Left lobe of liver (tissue), 2 donors: ENCODE measurements at regions not wholly inside any gene's neighbourhood (a gene's known extent, or its start where the extent isn't known, plus 50 kb on each side); places are given as distances from the start of the nearest gene placed in this dataset.
"Not testable (repeated sequence)": the region's sequence is repeated elsewhere in the genome, so short reads cannot be mapped to it uniquely, and the experiment has no call there.

Source experiments
- ATAC-seq: fragments of 200-7000 bp; cut with Tn5 transposase; one replicate; pipeline ENCODE4 v1.9.1; 2020; ENCODE audit warnings: mild to moderate bottlenecking, moderate library complexity
- DNase-seq: peaks from one replicate; pipeline ENCODE4 v3.0.0-alpha.2; 2020; ENCODE audit warnings: low spot score
- donor health status: DM: no; HTN: no; CAD: no; lungs with moderate emphysema.
- donor health status: DM: no; HTN: yes; CAD: no.

GRCh38 chr9:90515510-90515909, 127.1 kb downstream of the DIRAS2 start:
- ATAC-seq (no peak), DNase-seq (no peak)

- no peak for DNase-seq
- ATAC-seq, result no peak
Measured at GRCh38 chr9:90517103-90517502, 125.5 kb downstream of the DIRAS2 start.

- ATAC-seq (no peak), DNase-seq (no peak)
Measured at GRCh38 chr9:90521811-90522570, 120.6 kb downstream of the DIRAS2 start.

- DNase-seq (no peak), ATAC-seq (no peak)
Measured at GRCh38 chr9:90523958-90524357, 118.7 kb downstream of the DIRAS2 start.

- DNase-seq, result no peak
- ATAC-seq, result no peak
Measured at GRCh38 chr9:90526386-90526785, 116.2 kb downstream of the DIRAS2 start.

GRCh38 chr9:90536094-90536493, 106.5 kb downstream of the DIRAS2 start:
- not testable (repeated sequence) for ATAC-seq, DNase-seq

- no peak for DNase-seq
- no peak for ATAC-seq
Measured at GRCh38 chr9:90538566-90538965, 104.1 kb downstream of the DIRAS2 start.

GRCh38 chr9:90539286-90539685, 103.3 kb downstream of the DIRAS2 start:
- ATAC-seq (no peak), DNase-seq (no peak)

GRCh38 chr9:90540734-90541133, 101.9 kb downstream of the DIRAS2 start:
- ATAC-seq (no peak), DNase-seq (no peak)

GRCh38 chr9:90544488-90544887, 98.1 kb downstream of the DIRAS2 start:
- no peak for DNase-seq
- ATAC-seq, result no peak

- ATAC-seq, result no peak
- DNase-seq, result no peak
Measured at GRCh38 chr9:90546200-90546599, 96.4 kb downstream of the DIRAS2 start.

GRCh38 chr9:90547896-90548295, 94.7 kb downstream of the DIRAS2 start:
- no peak for DNase-seq
- no peak for ATAC-seq

- ATAC-seq (no peak), DNase-seq (no peak)
Measured at GRCh38 chr9:90552317-90552716, 90.3 kb downstream of the DIRAS2 start.

- DNase-seq, result peak; percentile 64
- peak; percentile 96 for ATAC-seq
Measured at GRCh38 chr9:90555351-90556057, 87.1 kb downstream of the DIRAS2 start.

- no peak for ATAC-seq
Measured at GRCh38 chr9:90556897-90557675, 85.5 kb downstream of the DIRAS2 start.

GRCh38 chr9:90559075-90560073, 83.2 kb downstream of the DIRAS2 start:
- DNase-seq, result no peak
- no peak for ATAC-seq

More at GRCh38 chr9:90556897-90557675, 85.5 kb downstream of the DIRAS2 start:
- DNase-seq, result no peak
